ENCODE measurements at regions not wholly inside any gene's neighbourhood (a gene's known extent, or its start where the extent isn't known, plus 50 kb on each side); places are given as distances from the start of the nearest gene placed in this dataset.

GRCh38 chr14:83764656-83765599 lies 1765.0 kb upstream of the FLRT2 start:
- H3K4me3 ChIP-seq (ENCODE audit: insufficient read depth in 1 of 2, low read depth in 1 of 2, low read length in 2 of 2): no peak overlapping the region
- no peak for DNase-seq
- H2BK12ac ChIP-seq (ENCODE audit: low read length in 2 of 2): no peak overlapping the region
- no peak overlapping the region for H3K27ac ChIP-seq (ENCODE audit: low read length, poor library complexity, severe bottlenecking)
- no peaks in the 10 kb centered on the region for H3K9me3 ChIP-seq (ENCODE audit: control insufficient read depth, low read length)
- H3K23ac ChIP-seq (ENCODE audit: low read length in 2 of 2): no peak overlapping the region
- no peak overlapping the region for H3K9ac ChIP-seq (ENCODE audit: low read length)
- H2BK120ac ChIP-seq (ENCODE audit: low read depth, low read length): no peak overlapping the region
- H2BK15ac ChIP-seq (ENCODE audit: low read depth, poor library complexity, severe bottlenecking): no peak overlapping the region
- H3K14ac ChIP-seq (ENCODE audit: low read length in 2 of 2): no peak overlapping the region
- H3K4me2 ChIP-seq (ENCODE audit: low read length, poor library complexity, severe bottlenecking): no peak overlapping the region
- H2AK5ac ChIP-seq (ENCODE audit: low read length, severe bottlenecking): no peak overlapping the region
- H3K4ac ChIP-seq (ENCODE audit: low read depth in 1 of 2, low read length in 2 of 2): no peak overlapping the region
- H3K4me1 ChIP-seq (ENCODE audit: control insufficient read depth, insufficient read depth, low read depth, low read length): peaks cover 1% of the 10 kb centered on the region
- no peak overlapping the region for H2AFZ ChIP-seq (ENCODE audit: low read depth, low read length)
- 80% methylated on average over 7 of the region's 8 CpGs for WGBS
- H3K36me3 ChIP-seq (ENCODE audit: control insufficient read depth in 1 of 2, insufficient read depth in 2 of 2, low read depth in 1 of 2, low read length in 2 of 2): no peaks in the 10 kb centered on the region
- no peak overlapping the region for H2BK5ac ChIP-seq (ENCODE audit: low read depth, low read length, poor library complexity, severe bottlenecking)
- H3K79me1 ChIP-seq (replicated peaks; ENCODE audit: low read length, poor library complexity, severe bottlenecking): no peaks in the 10 kb centered on the region
- H3K27me3 ChIP-seq (ENCODE audit: control insufficient read depth in 1 of 2, insufficient read depth in 1 of 2, low read length in 2 of 2): no peaks in the 10 kb centered on the region
- no peak overlapping the region for H4K8ac ChIP-seq (ENCODE audit: low read length)
- H4K91ac ChIP-seq (ENCODE audit: low read length): no peak overlapping the region
- no peak overlapping the region for H3K18ac ChIP-seq (ENCODE audit: low read depth in 1 of 2, low read length in 2 of 2)

- Histone ChIP-seq H2AFZ (ENCODE audit: low read depth, low read length) (no peak overlapping the region), H2BK15ac (ENCODE audit: low read depth, poor library complexity, severe bottlenecking) (no peak overlapping the region), H2BK5ac (ENCODE audit: low read depth, low read length, poor library complexity, severe bottlenecking) (no peak overlapping the region), H3K14ac (ENCODE audit: low read length in 2 of 2) (no peak overlapping the region), H3K4me1 (ENCODE audit: control insufficient read depth, insufficient read depth, low read depth, low read length) (no peaks in the 10 kb centered on the region), H3K27me3 (ENCODE audit: control insufficient read depth in 1 of 2, insufficient read depth in 1 of 2, low read length in 2 of 2) (no peaks in the 10 kb centered on the region), H3K27ac (ENCODE audit: low read length, poor library complexity, severe bottlenecking) (no peak overlapping the region), H4K8ac (ENCODE audit: low read length) (no peak overlapping the region), H3K18ac (ENCODE audit: low read depth in 1 of 2, low read length in 2 of 2) (no peak overlapping the region), H3K9ac (ENCODE audit: low read length) (no peak overlapping the region), H2BK12ac (ENCODE audit: low read length in 2 of 2) (no peak overlapping the region), H3K9me3 (ENCODE audit: control insufficient read depth, low read length) (no peaks in the 10 kb centered on the region), H3K79me1 (replicated peaks; ENCODE audit: low read length, poor library complexity, severe bottlenecking) (no peaks in the 10 kb centered on the region), H3K4me2 (ENCODE audit: low read length, poor library complexity, severe bottlenecking) (no peak overlapping the region), H2BK120ac (ENCODE audit: low read depth, low read length) (no peak overlapping the region), H2AK5ac (ENCODE audit: low read length, severe bottlenecking) (no peak overlapping the region), H3K4ac (ENCODE audit: low read depth in 1 of 2, low read length in 2 of 2) (no peak overlapping the region), H3K36me3 (ENCODE audit: control insufficient read depth in 1 of 2, insufficient read depth in 2 of 2, low read depth in 1 of 2, low read length in 2 of 2) (no peaks in the 10 kb centered on the region), H3K23ac (ENCODE audit: low read length in 2 of 2) (no peak overlapping the region), H4K91ac (ENCODE audit: low read length) (no peak overlapping the region), H3K4me3 (ENCODE audit: insufficient read depth in 1 of 2, low read depth in 1 of 2, low read length in 2 of 2) (no peak overlapping the region)
- WGBS: no CpG with 5 or more reads among the region's 1 CpG
- DNase-seq: peak; percentile 64
Observed at GRCh38 chr14:83777516-83777915, 1752.4 kb upstream of the FLRT2 start.

- Histone ChIP-seq H2BK12ac (ENCODE audit: low read length in 2 of 2) (no peak overlapping the region), H3K79me1 (replicated peaks; ENCODE audit: low read length, poor library complexity, severe bottlenecking) (no peaks in the 10 kb centered on the region), H3K9me3 (ENCODE audit: control insufficient read depth, low read length) (no peaks in the 10 kb centered on the region), H3K4me2 (ENCODE audit: low read length, poor library complexity, severe bottlenecking) (no peak overlapping the region), H2BK120ac (ENCODE audit: low read depth, low read length) (no peak overlapping the region), H4K91ac (ENCODE audit: low read length) (no peak overlapping the region), H2AFZ (ENCODE audit: low read depth, low read length) (no peak overlapping the region), H3K36me3 (ENCODE audit: control insufficient read depth in 1 of 2, insufficient read depth in 2 of 2, low read depth in 1 of 2, low read length in 2 of 2) (no peaks in the 10 kb centered on the region), H3K18ac (ENCODE audit: low read depth in 1 of 2, low read length in 2 of 2) (no peak overlapping the region), H3K14ac (ENCODE audit: low read length in 2 of 2) (no peak overlapping the region), H3K9ac (ENCODE audit: low read length) (no peak overlapping the region), H3K27me3 (ENCODE audit: control insufficient read depth in 1 of 2, insufficient read depth in 1 of 2, low read length in 2 of 2) (no peaks in the 10 kb centered on the region), H3K23ac (ENCODE audit: low read length in 2 of 2) (no peak overlapping the region), H2BK5ac (ENCODE audit: low read depth, low read length, poor library complexity, severe bottlenecking) (no peak overlapping the region), H2AK5ac (ENCODE audit: low read length, severe bottlenecking) (no peak overlapping the region), H3K4ac (ENCODE audit: low read depth in 1 of 2, low read length in 2 of 2) (no peak overlapping the region), H3K27ac (ENCODE audit: low read length, poor library complexity, severe bottlenecking) (peak overlapping the region; percentile 62), H2BK15ac (ENCODE audit: low read depth, poor library complexity, severe bottlenecking) (no peak overlapping the region), H3K4me3 (ENCODE audit: insufficient read depth in 1 of 2, low read depth in 1 of 2, low read length in 2 of 2) (no peak overlapping the region), H3K4me1 (ENCODE audit: control insufficient read depth, insufficient read depth, low read depth, low read length) (no peaks in the 10 kb centered on the region), H4K8ac (ENCODE audit: low read length) (no peak overlapping the region)
- WGBS: 0% methylated on average over 1 of the region's 2 CpGs
- DNase-seq: peak; percentile 53
Observed at GRCh38 chr14:83779266-83779665, 1750.7 kb upstream of the FLRT2 start.

GRCh38 chr14:83780321-83780720 lies 1749.6 kb upstream of the FLRT2 start:
- Histone ChIP-seq H3K36me3 (ENCODE audit: control insufficient read depth in 1 of 2, insufficient read depth in 2 of 2, low read depth in 1 of 2, low read length in 2 of 2) (no peaks in the 10 kb centered on the region), H3K27me3 (ENCODE audit: control insufficient read depth in 1 of 2, insufficient read depth in 1 of 2, low read length in 2 of 2) (no peaks in the 10 kb centered on the region), H3K23ac (ENCODE audit: low read length in 2 of 2) (no peak overlapping the region), H2BK15ac (ENCODE audit: low read depth, poor library complexity, severe bottlenecking) (peak overlapping the region; percentile 55), H3K4me2 (ENCODE audit: low read length, poor library complexity, severe bottlenecking) (no peak overlapping the region), H4K91ac (ENCODE audit: low read length) (no peak overlapping the region), H3K18ac (ENCODE audit: low read depth in 1 of 2, low read length in 2 of 2) (no peak overlapping the region), H2BK120ac (ENCODE audit: low read depth, low read length) (no peak overlapping the region), H4K8ac (ENCODE audit: low read length) (no peak overlapping the region), H2AFZ (ENCODE audit: low read depth, low read length) (no peak overlapping the region), H3K4ac (ENCODE audit: low read depth in 1 of 2, low read length in 2 of 2) (no peak overlapping the region), H3K9me3 (ENCODE audit: control insufficient read depth, low read length) (no peaks in the 10 kb centered on the region), H3K4me3 (ENCODE audit: insufficient read depth in 1 of 2, low read depth in 1 of 2, low read length in 2 of 2) (no peak overlapping the region), H3K14ac (ENCODE audit: low read length in 2 of 2) (no peak overlapping the region), H3K27ac (ENCODE audit: low read length, poor library complexity, severe bottlenecking) (no peak overlapping the region), H3K4me1 (ENCODE audit: control insufficient read depth, insufficient read depth, low read depth, low read length) (no peaks in the 10 kb centered on the region), H2BK12ac (ENCODE audit: low read length in 2 of 2) (peak overlapping the region in 1 of 2 experiments; percentile 84), H2AK5ac (ENCODE audit: low read length, severe bottlenecking) (peak overlapping the region; percentile 11), H3K79me1 (replicated peaks; ENCODE audit: low read length, poor library complexity, severe bottlenecking) (no peaks in the 10 kb centered on the region), H3K9ac (ENCODE audit: low read length) (no peak overlapping the region), H2BK5ac (ENCODE audit: low read depth, low read length, poor library complexity, severe bottlenecking) (no peak overlapping the region)
- 79% methylated on average over 3 of the region's 3 CpGs for WGBS
- DNase-seq: no peak
